ENCODE measurements at regions not wholly inside any gene's neighbourhood (a gene's known extent, or its start where the extent isn't known, plus 50 kb on each side); places are given as distances from the start of the nearest gene placed in this dataset.

DNA sequence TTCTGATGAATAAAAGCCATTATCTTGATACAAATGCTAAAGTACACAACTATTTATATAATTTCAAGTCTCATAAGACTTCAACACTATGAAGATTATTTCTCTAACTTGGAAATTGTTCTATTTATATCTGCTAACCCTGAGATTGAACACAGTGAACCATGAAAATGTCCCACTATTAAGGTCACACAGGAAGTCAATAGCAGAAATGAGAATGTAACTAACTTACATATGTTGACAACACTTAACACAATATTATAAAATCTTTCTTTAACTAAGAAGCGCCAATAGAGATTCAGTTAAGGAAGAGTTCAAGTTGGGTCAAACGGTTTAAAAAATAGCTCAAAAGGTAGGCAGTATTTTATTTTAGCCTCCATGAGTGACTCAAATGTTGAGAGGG, 551.8 kb upstream of the CBLB start:
- H3K4me3 ChIP-seq (ENCODE audit: severe bottlenecking): no peak overlapping the region
- no peak for TF ChIP-seq CTCF (IDR thresholded peaks at IDR 0.05; ENCODE audit: poor library complexity, severe bottlenecking)
- no peak for ATAC-seq (ENCODE audit: low read depth)
- no peak for DNase-seq (ENCODE audit: low spot score)
- no peaks in the 10 kb centered on the region for H3K4me1 ChIP-seq (ENCODE audit: insufficient read depth, poor library complexity, severe bottlenecking)
- H3K9me3 ChIP-seq (ENCODE audit: severe bottlenecking): no peaks in the 10 kb centered on the region
- no peak overlapping the region for H3K27ac ChIP-seq (ENCODE audit: poor library complexity, severe bottlenecking)
- no peaks in the 10 kb centered on the region for H3K27me3 ChIP-seq (ENCODE audit: insufficient read depth, poor library complexity, severe bottlenecking)
- no peaks in the 10 kb centered on the region for H3K36me3 ChIP-seq (ENCODE audit: low read depth)

DNA sequence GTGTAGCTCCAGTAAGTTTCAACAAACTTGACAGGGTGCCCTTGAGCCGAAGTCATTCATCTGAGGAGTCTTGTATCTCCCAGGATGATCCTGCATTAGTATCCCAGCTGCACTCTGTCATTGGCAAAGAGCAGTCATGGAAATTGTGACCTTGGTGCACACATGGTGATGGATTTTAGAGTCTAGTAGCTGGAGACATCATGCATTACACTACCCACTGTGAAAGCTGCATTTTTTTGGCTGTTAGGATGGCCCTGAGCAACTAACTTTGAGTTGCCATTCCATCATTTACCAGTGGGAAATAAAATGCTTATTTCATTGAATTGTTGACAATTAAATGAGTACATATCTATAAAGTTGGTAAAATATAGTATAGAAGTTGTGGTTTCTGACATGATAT, 552.6 kb upstream of the CBLB start:
- Histone ChIP-seq H3K9me3 (ENCODE audit: severe bottlenecking) (no peaks in the 10 kb centered on the region), H3K4me1 (ENCODE audit: insufficient read depth, poor library complexity, severe bottlenecking) (no peaks in the 10 kb centered on the region), H3K27ac (ENCODE audit: poor library complexity, severe bottlenecking) (no peak overlapping the region), H3K36me3 (ENCODE audit: low read depth) (no peaks in the 10 kb centered on the region), H3K27me3 (ENCODE audit: insufficient read depth, poor library complexity, severe bottlenecking) (no peaks in the 10 kb centered on the region), H3K4me3 (ENCODE audit: severe bottlenecking) (no peak overlapping the region)
- no peak for DNase-seq (ENCODE audit: low spot score)
- no peak for ATAC-seq (ENCODE audit: low read depth)
- TF ChIP-seq CTCF (IDR thresholded peaks at IDR 0.05; ENCODE audit: poor library complexity, severe bottlenecking): no peak

DNA sequence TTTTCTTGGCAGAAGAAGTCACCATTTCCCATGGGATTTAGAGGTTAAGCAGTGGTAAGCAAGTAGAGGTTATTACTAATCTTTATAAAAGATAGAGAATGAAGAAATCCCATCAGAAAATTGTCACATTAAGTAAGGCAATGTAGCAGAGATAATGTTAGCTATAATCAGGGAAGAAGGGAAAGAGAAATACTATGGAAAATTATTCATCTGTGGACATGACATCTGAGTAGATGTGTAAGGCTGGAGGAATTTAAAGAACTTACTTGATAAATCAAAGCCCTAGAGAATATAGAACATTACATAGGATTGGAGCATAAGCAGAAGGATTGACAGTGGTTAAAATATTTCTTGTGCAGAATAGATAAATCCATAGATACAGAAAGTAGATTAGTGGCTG, 553.1 kb upstream of the CBLB start:
- H3K4me1 ChIP-seq (ENCODE audit: insufficient read depth, poor library complexity, severe bottlenecking): no peaks in the 10 kb centered on the region
- no peaks in the 10 kb centered on the region for H3K9me3 ChIP-seq (ENCODE audit: severe bottlenecking)
- ATAC-seq (ENCODE audit: low read depth) (no peak), DNase-seq (ENCODE audit: low spot score) (no peak)
- H3K27ac ChIP-seq (ENCODE audit: poor library complexity, severe bottlenecking): no peak overlapping the region
- H3K36me3 ChIP-seq (ENCODE audit: low read depth): no peaks in the 10 kb centered on the region
- TF ChIP-seq CTCF (IDR thresholded peaks at IDR 0.05; ENCODE audit: poor library complexity, severe bottlenecking): no peak
- no peaks in the 10 kb centered on the region for H3K27me3 ChIP-seq (ENCODE audit: insufficient read depth, poor library complexity, severe bottlenecking)
- H3K4me3 ChIP-seq (ENCODE audit: severe bottlenecking): no peak overlapping the region

GRCh38 chr3:106423321-106424225, 554.8 kb upstream of the CBLB start:
- Histone ChIP-seq H3K4me3 (ENCODE audit: severe bottlenecking) (no peak overlapping the region), H3K27ac (ENCODE audit: poor library complexity, severe bottlenecking) (no peak overlapping the region), H3K4me1 (ENCODE audit: insufficient read depth, poor library complexity, severe bottlenecking) (peaks cover 6% of the 10 kb centered on the region), H3K9me3 (ENCODE audit: severe bottlenecking) (no peaks in the 10 kb centered on the region), H3K36me3 (ENCODE audit: low read depth) (no peaks in the 10 kb centered on the region), H3K27me3 (ENCODE audit: insufficient read depth, poor library complexity, severe bottlenecking) (no peaks in the 10 kb centered on the region)
- no peak for TF ChIP-seq CTCF (IDR thresholded peaks at IDR 0.05; ENCODE audit: poor library complexity, severe bottlenecking)
- DNase-seq (ENCODE audit: low spot score) (no peak), ATAC-seq (ENCODE audit: low read depth) (no peak)

DNA sequence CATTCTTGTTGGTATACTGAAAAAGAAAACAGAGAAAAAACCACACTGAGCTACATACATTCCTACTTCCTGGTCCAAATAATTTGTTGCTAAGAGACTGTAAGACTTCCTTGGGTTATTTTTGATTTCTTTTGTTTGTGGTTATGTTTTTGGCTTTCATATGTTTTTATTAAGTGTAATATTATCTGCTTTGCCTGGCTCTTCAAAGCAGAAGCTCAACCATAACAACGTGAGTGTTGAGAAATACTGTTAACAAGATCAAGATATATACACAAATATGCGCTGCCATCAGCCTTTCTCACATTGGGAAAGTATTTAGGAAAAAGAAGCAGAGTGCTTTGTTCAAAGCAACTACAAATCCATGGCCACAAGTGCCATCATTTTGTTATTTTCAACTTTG, 556.2 kb upstream of the CBLB start:
- H3K4me3 ChIP-seq (ENCODE audit: severe bottlenecking): no peak overlapping the region
- H3K36me3 ChIP-seq (ENCODE audit: low read depth): no peaks in the 10 kb centered on the region
- ATAC-seq (ENCODE audit: low read depth): no peak
- TF ChIP-seq CTCF (IDR thresholded peaks at IDR 0.05; ENCODE audit: poor library complexity, severe bottlenecking): no peak
- H3K9me3 ChIP-seq (ENCODE audit: severe bottlenecking): no peaks in the 10 kb centered on the region
- no peak for DNase-seq (ENCODE audit: low spot score)
- peaks cover 10% of the 10 kb centered on the region for H3K4me1 ChIP-seq (ENCODE audit: insufficient read depth, poor library complexity, severe bottlenecking)
- no peaks in the 10 kb centered on the region for H3K27me3 ChIP-seq (ENCODE audit: insufficient read depth, poor library complexity, severe bottlenecking)
- H3K27ac ChIP-seq (ENCODE audit: poor library complexity, severe bottlenecking): no peak overlapping the region
